ENCODE measurements at regions not wholly inside any gene's neighbourhood (a gene's known extent, or its start where the extent isn't known, plus 50 kb on each side); places are given as distances from the start of the nearest gene placed in this dataset.

DNA sequence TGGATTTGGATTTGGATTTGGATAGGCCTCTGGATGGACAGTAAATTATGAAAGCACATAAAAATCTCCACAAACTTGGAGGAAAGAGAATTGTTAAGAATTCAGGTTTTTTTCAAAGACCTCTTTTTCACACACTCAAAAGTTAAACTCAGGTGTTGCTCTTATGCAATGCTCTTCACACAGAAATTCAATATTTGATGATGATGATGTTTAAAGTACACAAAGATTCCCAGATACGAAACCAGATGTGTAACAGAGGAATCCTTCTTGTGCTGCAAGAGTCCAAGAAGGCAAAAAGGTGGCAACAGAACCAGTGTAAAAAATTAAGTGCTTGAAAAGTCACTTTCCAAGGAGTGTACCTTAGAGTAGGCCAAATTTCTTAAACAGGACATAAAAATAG is 75.8 kb upstream of the SPATS2L start:
- BruUV-seq (replicated peaks) = no TSS peak
- Histone ChIP-seq H3K4me3 (ENCODE audit: low read depth, low read length) (no peak overlapping the region), H3K36me3 (ENCODE audit: control insufficient read depth, insufficient read depth, low read length) (no peaks in the 10 kb centered on the region), H3K9me3 (no peaks in the 10 kb centered on the region), H3K4me1 (peaks cover 17% of the 10 kb centered on the region), H3K27me3 (replicated peaks; ENCODE audit: control insufficient read depth, insufficient read depth, low read length) (no peaks in the 10 kb centered on the region)
- H3K27me3 Mint-ChIP-seq (ENCODE audit: insufficient read depth, unreplicated experiment) = no peaks in the 10 kb centered on the region
- H3K4me3 Mint-ChIP-seq (ENCODE audit: unreplicated experiment) = no peak overlapping the region
- DNase-seq = no peak
- intact Hi-C loops (cut with micrococcal nuclease; ENCODE audit: unreplicated experiment) = no loop called here
- TF ChIP-seq, protein P1, sequence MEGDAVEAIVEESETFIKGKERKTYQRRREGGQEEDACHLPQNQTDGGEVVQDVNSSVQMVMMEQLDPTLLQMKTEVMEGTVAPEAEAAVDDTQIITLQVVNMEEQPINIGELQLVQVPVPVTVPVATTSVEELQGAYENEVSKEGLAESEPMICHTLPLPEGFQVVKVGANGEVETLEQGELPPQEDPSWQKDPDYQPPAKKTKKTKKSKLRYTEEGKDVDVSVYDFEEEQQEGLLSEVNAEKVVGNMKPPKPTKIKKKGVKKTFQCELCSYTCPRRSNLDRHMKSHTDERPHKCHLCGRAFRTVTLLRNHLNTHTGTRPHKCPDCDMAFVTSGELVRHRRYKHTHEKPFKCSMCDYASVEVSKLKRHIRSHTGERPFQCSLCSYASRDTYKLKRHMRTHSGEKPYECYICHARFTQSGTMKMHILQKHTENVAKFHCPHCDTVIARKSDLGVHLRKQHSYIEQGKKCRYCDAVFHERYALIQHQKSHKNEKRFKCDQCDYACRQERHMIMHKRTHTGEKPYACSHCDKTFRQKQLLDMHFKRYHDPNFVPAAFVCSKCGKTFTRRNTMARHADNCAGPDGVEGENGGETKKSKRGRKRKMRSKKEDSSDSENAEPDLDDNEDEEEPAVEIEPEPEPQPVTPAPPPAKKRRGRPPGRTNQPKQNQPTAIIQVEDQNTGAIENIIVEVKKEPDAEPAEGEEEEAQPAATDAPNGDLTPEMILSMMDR (IDR thresholded peaks at IDR 0.05; ENCODE audit: insufficient read depth in 1 of 2, low read depth in 1 of 2, low read length in 1 of 2, severe bottlenecking in 1 of 2, unreplicated experiment in 1 of 2) = no peak
- peak overlapping the region; percentile 19 for H3K27ac Mint-ChIP-seq (ENCODE audit: unreplicated experiment)
- ChIA-PET CTCF (no interaction called here), POLR2A (no interaction called here)
- H3K9me3 Mint-ChIP-seq (ENCODE audit: unreplicated experiment) = no peaks in the 10 kb centered on the region
- peaks cover 10% of the 10 kb centered on the region for H3K4me1 Mint-ChIP-seq (ENCODE audit: low read depth, unreplicated experiment)
- H3K36me3 Mint-ChIP-seq (ENCODE audit: insufficient read depth, unreplicated experiment) = no peaks in the 10 kb centered on the region

DNA sequence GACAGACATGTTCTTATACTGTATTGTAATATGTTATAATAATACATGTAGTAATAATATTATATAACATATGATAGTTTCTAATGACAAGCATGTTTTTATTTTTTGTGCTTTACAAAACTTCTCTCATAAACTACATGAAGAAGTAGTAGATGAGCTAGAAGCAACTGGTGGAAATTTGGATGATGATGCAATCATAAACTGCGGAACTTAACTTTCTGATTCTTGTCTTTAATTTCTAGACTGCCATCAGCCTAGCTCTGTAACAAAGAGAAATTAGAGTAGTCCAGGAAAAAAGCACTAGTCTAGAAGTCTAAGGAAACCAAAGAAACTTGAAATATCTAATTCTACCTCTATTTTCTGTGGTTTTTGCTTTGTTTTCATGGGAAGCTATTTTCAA is 71.0 kb upstream of the SPATS2L start:
- TF ChIP-seq, protein P1 (IDR thresholded peaks at IDR 0.05; ENCODE audit: insufficient read depth in 1 of 2, low read depth in 1 of 2, low read length in 1 of 2, severe bottlenecking in 1 of 2, unreplicated experiment in 1 of 2) = no peak
- intact Hi-C loops (cut with micrococcal nuclease; ENCODE audit: unreplicated experiment) = no loop called here
- ChIA-PET POLR2A (no interaction called here), CTCF (no interaction called here)
- Mint-ChIP-seq H3K9me3 (ENCODE audit: unreplicated experiment) (no peaks in the 10 kb centered on the region), H3K4me1 (ENCODE audit: low read depth, unreplicated experiment) (peaks cover 10% of the 10 kb centered on the region), H3K27me3 (ENCODE audit: insufficient read depth, unreplicated experiment) (no peaks in the 10 kb centered on the region), H3K4me3 (ENCODE audit: unreplicated experiment) (no peak overlapping the region), H3K27ac (ENCODE audit: unreplicated experiment) (no peak overlapping the region), H3K36me3 (ENCODE audit: insufficient read depth, unreplicated experiment) (no peaks in the 10 kb centered on the region)
- H3K4me1 ChIP-seq = peaks cover 12% of the 10 kb centered on the region
- H3K36me3 ChIP-seq (ENCODE audit: control insufficient read depth, insufficient read depth, low read length) = no peaks in the 10 kb centered on the region
- no peaks in the 10 kb centered on the region for H3K27me3 ChIP-seq (replicated peaks; ENCODE audit: control insufficient read depth, insufficient read depth, low read length)
- no peaks in the 10 kb centered on the region for H3K9me3 ChIP-seq
- no peak overlapping the region for H3K4me3 ChIP-seq (ENCODE audit: low read depth, low read length)
- DNase-seq = no peak
- BruUV-seq (replicated peaks) = no TSS peak

DNA sequence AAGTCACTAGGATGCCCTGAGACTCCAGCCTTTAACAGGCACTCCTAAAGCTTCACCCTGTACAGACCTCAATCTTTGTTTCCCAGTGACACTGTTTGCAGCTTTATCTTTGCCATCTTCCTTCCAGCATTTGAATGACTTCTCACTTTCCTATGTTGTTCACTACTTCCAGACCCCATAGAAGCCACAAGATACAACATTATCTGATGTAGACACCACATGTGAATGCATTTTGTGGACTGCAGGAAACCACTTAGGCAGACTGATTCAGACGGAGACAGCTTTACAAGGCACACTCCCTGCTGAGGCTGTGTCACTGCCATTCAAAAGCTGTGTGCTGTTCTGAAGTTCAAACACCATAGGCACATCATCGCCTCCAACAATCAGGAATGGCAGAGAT is 67.3 kb upstream of the SPATS2L start:
- no peak overlapping the region for H3K4me3 ChIP-seq (ENCODE audit: low read depth, low read length)
- POLR2A ChIA-PET = no interaction called here
- BruUV-seq (replicated peaks) = no TSS peak
- no peaks in the 10 kb centered on the region for H3K9me3 ChIP-seq
- Mint-ChIP-seq H3K27me3 (ENCODE audit: insufficient read depth, unreplicated experiment) (no peaks in the 10 kb centered on the region), H3K27ac (ENCODE audit: unreplicated experiment) (no peak overlapping the region), H3K4me1 (ENCODE audit: low read depth, unreplicated experiment) (no peaks in the 10 kb centered on the region), H3K9me3 (ENCODE audit: unreplicated experiment) (no peaks in the 10 kb centered on the region), H3K4me3 (ENCODE audit: unreplicated experiment) (no peak overlapping the region), H3K36me3 (ENCODE audit: insufficient read depth, unreplicated experiment) (no peaks in the 10 kb centered on the region)
- H3K36me3 ChIP-seq (ENCODE audit: control insufficient read depth, insufficient read depth, low read length) = no peaks in the 10 kb centered on the region
- H3K4me1 ChIP-seq = no peaks in the 10 kb centered on the region
- H3K27me3 ChIP-seq (replicated peaks; ENCODE audit: control insufficient read depth, insufficient read depth, low read length) = no peaks in the 10 kb centered on the region
- intact Hi-C loops (cut with micrococcal nuclease; ENCODE audit: unreplicated experiment) = no loop called here
- TF ChIP-seq, protein P1 (IDR thresholded peaks at IDR 0.05; ENCODE audit: insufficient read depth in 1 of 2, low read depth in 1 of 2, low read length in 1 of 2, severe bottlenecking in 1 of 2, unreplicated experiment in 1 of 2) = no peak
- DNase-seq = no peak
- CTCF ChIA-PET = no interaction called here

Data from Caco-2 (cell line).